ENCODE measurements at regions not wholly inside any gene's neighbourhood (a gene's known extent, or its start where the extent isn't known, plus 50 kb on each side); places are given as distances from the start of the nearest gene placed in this dataset.

DNA sequence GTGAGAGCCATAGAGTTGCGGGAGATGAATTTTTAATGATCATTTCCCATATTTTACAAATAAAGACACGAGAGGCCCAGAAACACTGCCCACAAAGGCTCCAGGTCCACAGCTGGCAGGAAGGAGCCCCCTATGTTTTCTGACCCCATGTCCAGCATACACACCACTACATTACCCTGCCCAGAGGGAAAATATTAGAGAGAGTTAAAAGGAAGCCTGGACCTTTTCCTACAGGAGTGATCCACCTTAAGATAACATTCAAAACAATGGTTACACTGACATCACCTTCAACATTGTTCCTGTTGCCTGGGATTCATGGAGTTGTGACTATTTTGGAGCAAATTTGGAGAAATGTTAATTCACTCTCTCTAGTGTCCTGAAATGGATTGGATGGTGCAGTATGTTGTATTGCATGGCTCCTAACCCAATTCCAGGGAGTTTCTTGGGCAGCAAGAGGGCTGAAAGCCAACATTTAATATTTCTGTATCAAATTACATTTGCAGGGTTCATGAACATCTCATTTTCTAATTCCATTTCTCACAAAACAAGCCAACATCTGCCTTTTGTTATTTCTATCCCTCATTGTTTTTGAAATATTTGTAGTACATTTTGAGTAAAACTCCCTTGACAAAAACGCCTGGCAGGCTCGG lies 172.5 kb downstream of the DLEU7 start:
- H3K36me3 ChIP-seq (ENCODE audit: control insufficient read depth in 2 of 2, extremely low read depth in 1 of 2, insufficient read depth in 1 of 2, low read length in 1 of 2), result no peaks in the 10 kb centered on the region
- CTCF ChIA-PET, result no interaction called here
- POLR2A ChIA-PET, result no interaction called here
- H3K4me3 ChIP-seq (ENCODE audit: control insufficient read depth in 1 of 2, extremely low read depth in 1 of 2, low read length in 1 of 2), result no peak overlapping the region
- no peaks in the 10 kb centered on the region for H3K4me1 ChIP-seq (ENCODE audit: control insufficient read depth in 1 of 2, extremely low read depth in 1 of 2, insufficient read depth in 2 of 2, low read length in 2 of 2)
- ATAC-seq (replicated peaks in 1 of 4) (no peak), DNase-seq (no peak)
- H3K4me3 Mint-ChIP-seq, result no peak overlapping the region
- peaks cover 0 to 1% of the 10 kb centered on the region in 2 donors for H3K27me3 Mint-ChIP-seq
- no peaks in the 10 kb centered on the region for H3K36me3 Mint-ChIP-seq
- no peak overlapping the region for H3K27ac Mint-ChIP-seq
- H3K4me1 Mint-ChIP-seq, result peaks cover 0 to under 1% (median 0%) of the 10 kb centered on the region in 3 donors
- H3K27me3 ChIP-seq (replicated peaks in 1 of 2; ENCODE audit: control insufficient read depth in 2 of 2, extremely low read depth in 1 of 2, insufficient read depth in 2 of 2, low read length in 1 of 2), result peaks cover 0 to 3% of the 10 kb centered on the region in 2 experiments
- H3K9me3 ChIP-seq, result no peaks in the 10 kb centered on the region
- WGBS (ENCODE audit: insufficient coverage), result no CpG with 5 or more reads among the region's 4 CpGs
- peaks cover 0 to 5% (median 5%) of the 10 kb centered on the region in 3 donors for H3K9me3 Mint-ChIP-seq
- H3K27ac ChIP-seq (ENCODE audit: low read length), result no peak overlapping the region

GRCh38 chr13:50671497-50671850 lies 172.0 kb downstream of the DLEU7 start:
- H3K4me1 ChIP-seq (ENCODE audit: control insufficient read depth in 1 of 2, extremely low read depth in 1 of 2, insufficient read depth in 2 of 2, low read length in 2 of 2), result peaks cover 0 to 2% of the 10 kb centered on the region in 2 experiments
- DNase-seq (no peak), ATAC-seq (replicated peaks in 1 of 4) (no peak)
- H3K4me3 ChIP-seq (ENCODE audit: control insufficient read depth in 1 of 2, extremely low read depth in 1 of 2, low read length in 1 of 2), result no peak overlapping the region
- peaks cover 0 to 5% (median 5%) of the 10 kb centered on the region in 3 donors for H3K4me1 Mint-ChIP-seq
- peaks cover 0 to 1% of the 10 kb centered on the region in 2 donors for H3K27me3 Mint-ChIP-seq
- CTCF ChIA-PET, result no interaction called here
- peaks cover 0 to 3% of the 10 kb centered on the region in 2 experiments for H3K27me3 ChIP-seq (replicated peaks in 1 of 2; ENCODE audit: control insufficient read depth in 2 of 2, extremely low read depth in 1 of 2, insufficient read depth in 2 of 2, low read length in 1 of 2)
- POLR2A ChIA-PET, result no interaction called here
- H3K36me3 Mint-ChIP-seq, result no peaks in the 10 kb centered on the region
- H3K9me3 ChIP-seq, result no peaks in the 10 kb centered on the region
- H3K27ac Mint-ChIP-seq, result no peak overlapping the region
- 100% methylated on average over 1 of the region's 3 CpGs for WGBS (ENCODE audit: insufficient coverage)
- peaks cover 0 to under 1% (median 0%) of the 10 kb centered on the region in 3 donors for H3K9me3 Mint-ChIP-seq
- no peaks in the 10 kb centered on the region for H3K36me3 ChIP-seq (ENCODE audit: control insufficient read depth in 2 of 2, extremely low read depth in 1 of 2, insufficient read depth in 1 of 2, low read length in 1 of 2)
- no peak overlapping the region for H3K27ac ChIP-seq (ENCODE audit: low read length)
- H3K4me3 Mint-ChIP-seq, result no peak overlapping the region

GRCh38 chr13:50672025-50672424 lies 171.5 kb downstream of the DLEU7 start:
- Mint-ChIP-seq H3K4me3 (no peak overlapping the region), H3K27me3 (peaks cover 0 to 1% of the 10 kb centered on the region in 2 donors), H3K4me1 (peaks cover 0 to 11% (median 8%) of the 10 kb centered on the region in 3 donors), H3K36me3 (no peaks in the 10 kb centered on the region), H3K9me3 (no peaks in the 10 kb centered on the region), H3K27ac (no peak overlapping the region)
- Histone ChIP-seq H3K27ac (ENCODE audit: low read length) (no peak overlapping the region), H3K36me3 (ENCODE audit: control insufficient read depth in 2 of 2, extremely low read depth in 1 of 2, insufficient read depth in 1 of 2, low read length in 1 of 2) (no peaks in the 10 kb centered on the region), H3K9me3 (no peaks in the 10 kb centered on the region), H3K27me3 (replicated peaks in 1 of 2; ENCODE audit: control insufficient read depth in 2 of 2, extremely low read depth in 1 of 2, insufficient read depth in 2 of 2, low read length in 1 of 2) (peaks cover 0 to 3% of the 10 kb centered on the region in 2 experiments), H3K4me1 (ENCODE audit: control insufficient read depth in 1 of 2, extremely low read depth in 1 of 2, insufficient read depth in 2 of 2, low read length in 2 of 2) (peaks cover 0 to 7% of the 10 kb centered on the region in 2 experiments), H3K4me3 (ENCODE audit: control insufficient read depth in 1 of 2, extremely low read depth in 1 of 2, low read length in 1 of 2) (no peak overlapping the region)
- ChIA-PET POLR2A (interaction anchor here in 1 of 2 donors (0.6 kb wide), 1 partner anchor 69 kb away, joined by 3 read pairs; no protein-coding TSS in a partner anchor), CTCF (no interaction called here)
- DNase-seq (no peak), ATAC-seq (replicated peaks in 1 of 4) (no peak)

- no peak overlapping the region for H3K4me3 ChIP-seq (ENCODE audit: control insufficient read depth in 1 of 2, extremely low read depth in 1 of 2, low read length in 1 of 2)
- H3K36me3 ChIP-seq (ENCODE audit: control insufficient read depth in 2 of 2, extremely low read depth in 1 of 2, insufficient read depth in 1 of 2, low read length in 1 of 2), result no peaks in the 10 kb centered on the region
- no peak overlapping the region for H3K27ac Mint-ChIP-seq
- H3K27me3 Mint-ChIP-seq, result peaks cover 1 to 5% of the 10 kb centered on the region in 2 donors
- ChIA-PET CTCF (no interaction called here), POLR2A (no interaction called here)
- H3K9me3 ChIP-seq, result no peaks in the 10 kb centered on the region
- DNase-seq (no peak), ATAC-seq (replicated peaks in 1 of 4) (no peak)
- H3K27me3 ChIP-seq (replicated peaks in 1 of 2; ENCODE audit: control insufficient read depth in 2 of 2, extremely low read depth in 1 of 2, insufficient read depth in 2 of 2, low read length in 1 of 2), result peaks cover 0 to 7% of the 10 kb centered on the region in 2 experiments
- no peak overlapping the region for H3K27ac ChIP-seq (ENCODE audit: low read length)
- no peaks in the 10 kb centered on the region for H3K9me3 Mint-ChIP-seq
- H3K4me1 ChIP-seq (ENCODE audit: control insufficient read depth in 1 of 2, extremely low read depth in 1 of 2, insufficient read depth in 2 of 2, low read length in 2 of 2), result peaks cover 0 to 13% of the 10 kb centered on the region in 2 experiments
- peaks cover 0 to 13% (median 8%) of the 10 kb centered on the region in 3 donors for H3K4me1 Mint-ChIP-seq
- 85% methylated on average over 2 of the region's 4 CpGs for WGBS (ENCODE audit: insufficient coverage)
- no peaks in the 10 kb centered on the region for H3K36me3 Mint-ChIP-seq
- H3K4me3 Mint-ChIP-seq, result no peak overlapping the region
Measured at GRCh38 chr13:50675651-50676050, 167.8 kb downstream of the DLEU7 start.

DNA sequence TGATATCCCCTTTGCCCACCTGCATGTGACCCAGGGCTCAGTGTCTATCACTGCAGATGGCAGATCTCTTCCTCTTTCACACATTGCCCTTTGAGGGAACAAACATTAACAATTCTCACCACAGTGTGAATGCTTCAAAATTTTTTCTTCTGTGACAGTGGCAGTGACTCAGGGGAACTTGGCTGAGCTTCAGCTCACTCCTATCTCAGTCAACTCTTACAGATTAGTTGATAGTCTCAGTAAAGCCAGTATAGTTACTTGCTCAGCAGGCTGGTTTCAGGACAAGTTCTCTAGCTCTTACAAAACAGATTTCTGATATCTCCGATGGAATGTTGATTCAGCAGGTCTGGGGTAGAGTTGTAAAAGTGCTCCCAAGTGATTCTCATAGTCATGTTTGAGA lies 166.9 kb downstream of the DLEU7 start:
- no CpG with 5 or more reads among the region's 1 CpG for WGBS (ENCODE audit: insufficient coverage)
- Mint-ChIP-seq H3K4me1 (peaks cover 0 to 13% (median 8%) of the 10 kb centered on the region in 3 donors), H3K27me3 (peaks cover 1 to 5% of the 10 kb centered on the region in 2 donors), H3K27ac (peak overlapping the region in 1 of 2 donors; percentile 15), H3K36me3 (no peaks in the 10 kb centered on the region), H3K4me3 (no peak overlapping the region), H3K9me3 (no peaks in the 10 kb centered on the region)
- ATAC-seq (replicated peaks in 1 of 4) (peak in 3 of 4 experiments; percentile 20 to 56 (median 52)), DNase-seq (peak in 4 of 35 experiments; percentile 4 to 25 (median 6))
- ChIA-PET CTCF (no interaction called here), POLR2A (no interaction called here)
- no peaks in the 10 kb centered on the region for H3K9me3 ChIP-seq
- H3K27ac ChIP-seq (ENCODE audit: low read length), result no peak overlapping the region
- H3K36me3 ChIP-seq (ENCODE audit: control insufficient read depth in 2 of 2, extremely low read depth in 1 of 2, insufficient read depth in 1 of 2, low read length in 1 of 2), result no peaks in the 10 kb centered on the region
- no peak overlapping the region for H3K4me3 ChIP-seq (ENCODE audit: control insufficient read depth in 1 of 2, extremely low read depth in 1 of 2, low read length in 1 of 2)
- H3K27me3 ChIP-seq (replicated peaks in 1 of 2; ENCODE audit: control insufficient read depth in 2 of 2, extremely low read depth in 1 of 2, insufficient read depth in 2 of 2, low read length in 1 of 2), result peaks cover 0 to 7% of the 10 kb centered on the region in 2 experiments
- peaks cover 0 to 13% of the 10 kb centered on the region in 2 experiments for H3K4me1 ChIP-seq (ENCODE audit: control insufficient read depth in 1 of 2, extremely low read depth in 1 of 2, insufficient read depth in 2 of 2, low read length in 2 of 2)

DNA sequence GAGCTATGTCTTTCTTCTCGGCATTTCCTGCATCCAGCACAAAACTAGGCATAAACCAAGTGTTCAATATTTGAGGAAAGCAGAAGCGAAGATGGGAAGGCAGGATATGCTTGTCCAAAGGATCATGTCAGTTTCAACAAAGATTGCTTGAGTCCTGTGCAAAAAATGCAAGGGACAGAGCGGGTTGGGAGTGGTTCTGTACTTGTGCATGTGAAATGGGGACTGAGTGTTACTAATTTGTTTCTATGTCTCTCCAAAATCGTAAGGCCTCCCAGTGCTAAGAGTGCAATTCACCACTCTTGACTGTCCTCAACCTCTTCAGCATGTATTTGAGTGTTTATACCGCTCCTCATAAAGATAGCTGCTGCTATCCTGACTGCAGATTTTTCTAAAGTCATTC lies 166.2 kb downstream of the DLEU7 start:
- WGBS (ENCODE audit: insufficient coverage), result 86% methylated on average over 2 of the region's 5 CpGs
- ChIA-PET POLR2A (no interaction called here), CTCF (no interaction called here)
- DNase-seq, result no peak
- Histone ChIP-seq H3K27me3 (replicated peaks in 1 of 2; ENCODE audit: control insufficient read depth in 2 of 2, extremely low read depth in 1 of 2, insufficient read depth in 2 of 2, low read length in 1 of 2) (peaks cover 0 to 7% of the 10 kb centered on the region in 2 experiments), H3K36me3 (ENCODE audit: control insufficient read depth in 2 of 2, extremely low read depth in 1 of 2, insufficient read depth in 1 of 2, low read length in 1 of 2) (no peaks in the 10 kb centered on the region), H3K27ac (ENCODE audit: low read length) (no peak overlapping the region), H3K9me3 (no peaks in the 10 kb centered on the region), H3K4me1 (ENCODE audit: control insufficient read depth in 1 of 2, extremely low read depth in 1 of 2, insufficient read depth in 2 of 2, low read length in 2 of 2) (peaks cover 0 to 13% of the 10 kb centered on the region in 2 experiments), H3K4me3 (ENCODE audit: control insufficient read depth in 1 of 2, extremely low read depth in 1 of 2, low read length in 1 of 2) (no peak overlapping the region)
- Mint-ChIP-seq H3K27ac (no peak overlapping the region), H3K27me3 (peaks cover 1 to 5% of the 10 kb centered on the region in 2 donors), H3K36me3 (no peaks in the 10 kb centered on the region), H3K9me3 (no peaks in the 10 kb centered on the region), H3K4me1 (peaks cover 0 to 13% (median 8%) of the 10 kb centered on the region in 3 donors), H3K4me3 (no peak overlapping the region)
- no peak for ATAC-seq (replicated peaks in 1 of 4)

Measured in T-cell (primary cell).